Esophagus muscularis mucosa (tissue), 4 donors: ENCODE measurements at regions not wholly inside any gene's neighbourhood (a gene's known extent, or its start where the extent isn't known, plus 50 kb on each side); places are given as distances from the start of the nearest gene placed in this dataset.

Experiments
- EP300 ChIP-seq: sonication (generic); formaldehyde crosslinking; IDR thresholded peaks from one replicate; pipeline ENCODE4 v1.6.1; 2017; ENCODE audit warnings: antibody characterized with exemption
- POLR2A ChIP-seq: fragments of 450-650 bp; IDR thresholded peaks from one replicate; pipeline ENCODE4 v1.6.1; 2017; ENCODE audit warnings: antibody characterized with exemption, moderate library complexity, mild to moderate bottlenecking, low read depth
- POLR2AphosphoS5 ChIP-seq, 2 donors: sonication (generic); formaldehyde crosslinking; IDR thresholded peaks; one replicate each; pipeline ENCODE4 v1.6.1; 2017; ENCODE audit warnings: antibody characterized with exemption in 2 of 2
- TF ChIP-seq, protein P1 (sequence below), 3 experiments: fragments of 200-600 bp in 2 of 3; fragments of 450-650 bp in 1 of 3; sonication (generic) in 2 of 3; IDR thresholded peaks; one replicate each; pipeline ENCODE4 v1.5.1; 2017 to 2019; ENCODE audit warnings: antibody characterized with exemption in 3 of 3, mild to moderate bottlenecking in 2 of 3, moderate library complexity in 1 of 3

DNA sequence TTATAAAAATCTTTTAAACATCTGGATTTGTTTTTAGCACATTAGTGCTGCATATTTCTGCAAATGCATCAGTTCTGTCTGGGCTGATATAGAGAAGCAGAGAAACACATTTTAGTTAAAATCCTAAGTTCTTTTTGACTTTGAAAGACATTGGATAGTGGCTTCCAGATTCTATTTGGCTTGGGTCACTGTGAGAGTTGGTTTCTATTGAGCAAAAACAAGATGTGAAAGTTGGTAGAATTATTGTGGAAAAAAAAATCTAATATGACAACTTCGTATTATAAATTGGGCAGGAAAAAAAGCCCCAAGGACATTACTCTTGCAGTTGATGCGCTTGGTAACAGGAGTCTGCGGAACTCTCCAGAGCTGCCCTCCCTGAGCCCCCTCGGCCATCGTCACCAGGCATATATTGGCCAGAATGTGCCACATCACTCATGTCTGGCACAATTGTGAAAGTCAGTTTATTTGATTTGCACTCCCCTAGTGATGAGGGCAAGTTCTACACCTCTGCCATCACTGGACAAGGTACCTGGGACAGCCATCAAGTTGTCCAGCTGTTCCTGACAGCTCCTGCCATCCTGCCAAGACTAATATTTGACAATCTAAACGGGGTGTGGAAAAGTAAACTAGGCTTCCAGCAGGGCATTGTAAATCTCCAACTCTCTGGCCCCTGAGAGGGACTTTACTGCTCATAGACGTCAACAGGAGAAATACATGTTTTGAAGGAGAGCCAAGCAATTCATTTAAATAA is 334.5 kb downstream of the TENT4A start:
- TF ChIP-seq, protein P1, sequence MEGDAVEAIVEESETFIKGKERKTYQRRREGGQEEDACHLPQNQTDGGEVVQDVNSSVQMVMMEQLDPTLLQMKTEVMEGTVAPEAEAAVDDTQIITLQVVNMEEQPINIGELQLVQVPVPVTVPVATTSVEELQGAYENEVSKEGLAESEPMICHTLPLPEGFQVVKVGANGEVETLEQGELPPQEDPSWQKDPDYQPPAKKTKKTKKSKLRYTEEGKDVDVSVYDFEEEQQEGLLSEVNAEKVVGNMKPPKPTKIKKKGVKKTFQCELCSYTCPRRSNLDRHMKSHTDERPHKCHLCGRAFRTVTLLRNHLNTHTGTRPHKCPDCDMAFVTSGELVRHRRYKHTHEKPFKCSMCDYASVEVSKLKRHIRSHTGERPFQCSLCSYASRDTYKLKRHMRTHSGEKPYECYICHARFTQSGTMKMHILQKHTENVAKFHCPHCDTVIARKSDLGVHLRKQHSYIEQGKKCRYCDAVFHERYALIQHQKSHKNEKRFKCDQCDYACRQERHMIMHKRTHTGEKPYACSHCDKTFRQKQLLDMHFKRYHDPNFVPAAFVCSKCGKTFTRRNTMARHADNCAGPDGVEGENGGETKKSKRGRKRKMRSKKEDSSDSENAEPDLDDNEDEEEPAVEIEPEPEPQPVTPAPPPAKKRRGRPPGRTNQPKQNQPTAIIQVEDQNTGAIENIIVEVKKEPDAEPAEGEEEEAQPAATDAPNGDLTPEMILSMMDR (IDR thresholded peaks at IDR 0.05), result no peak
- TF ChIP-seq EP300 (no peak), POLR2A (no peak), POLR2AphosphoS5 (IDR thresholded peaks at IDR 0.05) (no peak)
